ENCODE measurements at regions not wholly inside any gene's neighbourhood (a gene's known extent, or its start where the extent isn't known, plus 50 kb on each side); places are given as distances from the start of the nearest gene placed in this dataset.

- TF ChIP-seq CTCF (conservative IDR thresholded peaks at IDR 0.05; ENCODE audit: low read length), result no peak
- no peak for TF ChIP-seq EZH2phosphoT487 (IDR thresholded peaks at IDR 0.05; ENCODE audit: borderline replicate concordance, low read depth, low read length)
- no TSS peak for BruUV-seq (replicated peaks)
- H3K27ac ChIP-seq (ENCODE audit: low read depth, low read length, poor library complexity, severe bottlenecking), result no peak overlapping the region
- H3K9me3 ChIP-seq (ENCODE audit: low read length), result no peaks in the 10 kb centered on the region
- H4K20me1 ChIP-seq (ENCODE audit: insufficient read depth, low read length), result no peaks in the 10 kb centered on the region
- no peak for DNase-seq (ENCODE audit: low spot score)
- intact Hi-C loops (cut with micrococcal nuclease; ENCODE audit: unreplicated experiment), result no loop called here
- H3K36me3 ChIP-seq (ENCODE audit: insufficient read depth, low read length), result no peaks in the 10 kb centered on the region
- no peak overlapping the region for H3K4me2 ChIP-seq (ENCODE audit: low read length)
- no peak overlapping the region for H2AFZ ChIP-seq (ENCODE audit: low read length)
- H3K9me2 ChIP-seq (ENCODE audit: insufficient read depth, low read length), result no peaks in the 10 kb centered on the region
- no peak overlapping the region for H3K4me3 ChIP-seq (ENCODE audit: low read depth, low read length, poor library complexity, severe bottlenecking)
- ChIA-PET POLR2A (no interaction called here), CTCF (ENCODE audit: unreplicated experiment) (no interaction called here)
- H3K4me1 ChIP-seq (ENCODE audit: insufficient read depth, low read length, poor library complexity, severe bottlenecking), result no peaks in the 10 kb centered on the region
- H3K79me2 ChIP-seq (ENCODE audit: insufficient read depth, low read depth, low read length), result no peaks in the 10 kb centered on the region
These were observed 466.5 kb downstream of the FAM181B start for GRCh38 chr11:82267186-82267585.

DNA sequence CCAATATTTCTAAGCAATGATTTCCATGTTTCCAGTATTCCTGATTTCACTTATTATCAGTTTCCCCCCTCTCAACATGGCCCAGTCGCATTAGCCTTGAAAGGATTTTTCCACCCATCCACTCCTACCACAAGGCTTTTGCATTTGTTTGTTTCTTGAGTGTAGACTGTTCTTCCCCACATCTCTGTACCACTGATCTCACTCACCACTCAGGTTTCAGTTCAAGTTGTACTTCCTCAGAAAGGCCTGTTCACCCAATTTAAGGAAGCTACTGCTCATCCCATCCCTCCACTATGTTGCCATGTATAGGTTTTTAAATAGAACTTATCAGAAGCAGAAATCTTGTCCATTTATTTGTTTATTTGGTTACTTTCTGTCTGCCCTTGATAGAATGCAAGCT lies 472.3 kb downstream of the FAM181B start:
- Histone ChIP-seq H3K9me2 (ENCODE audit: insufficient read depth, low read length) (no peaks in the 10 kb centered on the region), H3K79me2 (ENCODE audit: insufficient read depth, low read depth, low read length) (no peaks in the 10 kb centered on the region), H3K4me3 (ENCODE audit: low read depth, low read length, poor library complexity, severe bottlenecking) (no peak overlapping the region), H2AFZ (ENCODE audit: low read length) (no peak overlapping the region), H4K20me1 (ENCODE audit: insufficient read depth, low read length) (no peaks in the 10 kb centered on the region), H3K36me3 (ENCODE audit: insufficient read depth, low read length) (no peaks in the 10 kb centered on the region), H3K9me3 (ENCODE audit: low read length) (no peaks in the 10 kb centered on the region), H3K27ac (ENCODE audit: low read depth, low read length, poor library complexity, severe bottlenecking) (no peak overlapping the region), H3K4me2 (ENCODE audit: low read length) (no peak overlapping the region), H3K4me1 (ENCODE audit: insufficient read depth, low read length, poor library complexity, severe bottlenecking) (no peaks in the 10 kb centered on the region)
- TF ChIP-seq EZH2phosphoT487 (IDR thresholded peaks at IDR 0.05; ENCODE audit: borderline replicate concordance, low read depth, low read length) (no peak), CTCF (conservative IDR thresholded peaks at IDR 0.05; ENCODE audit: low read length) (no peak)
- ChIA-PET POLR2A (no interaction called here), CTCF (ENCODE audit: unreplicated experiment) (no interaction called here)
- DNase-seq (ENCODE audit: low spot score), result no peak
- intact Hi-C loops (cut with micrococcal nuclease; ENCODE audit: unreplicated experiment), result no loop called here
- BruUV-seq (replicated peaks), result no TSS peak

DNA sequence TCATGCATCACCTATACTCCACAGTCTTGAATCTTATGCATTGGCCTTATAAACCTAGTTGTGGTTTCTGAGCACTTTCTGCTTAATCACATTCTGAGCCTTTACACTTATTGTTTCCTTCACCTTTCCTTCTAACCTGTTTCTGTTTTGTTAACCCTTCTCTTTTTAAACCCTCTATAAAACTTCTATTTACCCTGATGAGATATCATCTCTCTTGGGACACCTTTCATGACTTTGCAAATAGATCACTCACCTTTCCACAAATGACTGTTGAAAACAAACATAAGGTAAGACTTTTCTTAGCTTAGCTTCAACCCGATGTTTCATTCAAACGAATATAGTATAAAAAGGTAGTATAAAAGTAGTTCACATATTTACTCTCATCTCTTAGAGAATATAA lies 483.6 kb downstream of the FAM181B start:
- H3K4me1 ChIP-seq (ENCODE audit: insufficient read depth, low read length, poor library complexity, severe bottlenecking), result no peaks in the 10 kb centered on the region
- intact Hi-C loops (cut with micrococcal nuclease; ENCODE audit: unreplicated experiment), result no loop called here
- H3K4me3 ChIP-seq (ENCODE audit: low read depth, low read length, poor library complexity, severe bottlenecking), result no peak overlapping the region
- H4K20me1 ChIP-seq (ENCODE audit: insufficient read depth, low read length), result no peaks in the 10 kb centered on the region
- DNase-seq (ENCODE audit: low spot score), result no peak
- ChIA-PET CTCF (ENCODE audit: unreplicated experiment) (no interaction called here), POLR2A (no interaction called here)
- H3K36me3 ChIP-seq (ENCODE audit: insufficient read depth, low read length), result no peaks in the 10 kb centered on the region
- H2AFZ ChIP-seq (ENCODE audit: low read length), result no peak overlapping the region
- no peaks in the 10 kb centered on the region for H3K9me2 ChIP-seq (ENCODE audit: insufficient read depth, low read length)
- H3K27ac ChIP-seq (ENCODE audit: low read depth, low read length, poor library complexity, severe bottlenecking), result no peak overlapping the region
- no TSS peak for BruUV-seq (replicated peaks)
- no peaks in the 10 kb centered on the region for H3K79me2 ChIP-seq (ENCODE audit: insufficient read depth, low read depth, low read length)
- TF ChIP-seq EZH2phosphoT487 (IDR thresholded peaks at IDR 0.05; ENCODE audit: borderline replicate concordance, low read depth, low read length), result no peak
- TF ChIP-seq CTCF (conservative IDR thresholded peaks at IDR 0.05; ENCODE audit: low read length), result no peak
- no peak overlapping the region for H3K4me2 ChIP-seq (ENCODE audit: low read length)
- H3K9me3 ChIP-seq (ENCODE audit: low read length), result no peaks in the 10 kb centered on the region
